Panc1 (cell line): ENCODE measurements at regions not wholly inside any gene's neighbourhood (a gene's known extent, or its start where the extent isn't known, plus 50 kb on each side); places are given as distances from the start of the nearest gene placed in this dataset.

ENCODE experiments used
- ATAC-seq: fragments of 200-7000 bp; cut with Tn5 transposase; 2 replicates; pipeline ENCODE4 v1.9.1; 2020; ENCODE audit warnings: mild to moderate bottlenecking, moderate library complexity
- BruUV-seq: library from RNA; stranded (reverse); fragments of 400-500 nt; replicated peaks from 2 replicates; lab custom pipeline; 2021; lab: Mats Ljungman, UMichigan
- CTCF ChIA-PET: fragments of 300-600 bp; sonication (Branson Sonifier 250); formaldehyde crosslinking; loops from one replicate; lab custom pipeline; 2022; ENCODE audit warnings: antibody characterized with exemption; lab: Charles Lee
- POLR2A ChIA-PET: fragments of 300-600 bp; sonication (Branson Sonifier 250); formaldehyde crosslinking; loops from one replicate; lab custom pipeline; 2022; ENCODE audit warnings: antibody characterized with exemption; lab: Charles Lee
- DNase-seq: peaks from one replicate; pipeline ENCODE4 v3.0.0-alpha.2; 2010; ENCODE audit warnings: low read depth, low spot score
- H3K27ac ChIP-seq: 2 replicates; pipeline ENCODE4 v1.5.1; 2011; ENCODE audit warnings: mild to moderate bottlenecking, low read length, inconsistent platforms
- H3K27me3 ChIP-seq: fragments of 200-500 bp; sonication (Bioruptor generic); 2 replicates; pipeline ENCODE4 v1.6.0; 2014; ENCODE audit warnings: low read length, inconsistent platforms; ENCODE audit not compliant: control insufficient read depth, insufficient read depth
- H3K36me3 ChIP-seq: fragments of 200-500 bp; sonication (Bioruptor generic); 2 replicates; pipeline ENCODE4 v1.5.1; 2014; ENCODE audit warnings: inconsistent platforms, mild to moderate bottlenecking, low read length, moderate library complexity; ENCODE audit not compliant: control insufficient read depth, insufficient read depth
- H3K4me1 ChIP-seq: 2 replicates; pipeline ENCODE4 v1.5.1; 2011; ENCODE audit warnings: inconsistent platforms, mild to moderate bottlenecking, low read length, moderate library complexity; ENCODE audit not compliant: control insufficient read depth, insufficient read depth
- H3K4me3 ChIP-seq, 2 experiments: 2 replicates each; pipeline ENCODE4 v1.5.1; 2011 to 2012; ENCODE audit warnings: low read depth in 2 of 2, low read length in 2 of 2, mild to moderate bottlenecking in 2 of 2, inconsistent platforms in 1 of 2, moderate library complexity in 1 of 2
- H3K9me3 ChIP-seq: fragments of 200-500 bp; sonication (Bioruptor generic); 2 replicates; pipeline ENCODE4 v1.5.1; 2014; ENCODE audit warnings: low read depth, mild to moderate bottlenecking, inconsistent platforms, low read length, moderate library complexity; ENCODE audit not compliant: control insufficient read depth, insufficient read depth
- POLR2AphosphoS5 ChIP-seq: IDR thresholded peaks from 2 replicates; pipeline ENCODE4 v1.6.1; 2012; ENCODE audit warnings: mild to moderate bottlenecking, low read depth, low read length, moderate library complexity
- SIN3A ChIP-seq: IDR thresholded peaks from 2 replicates; pipeline ENCODE4 v1.6.1; 2012; ENCODE audit warnings: low read depth, mild to moderate bottlenecking, low read length, moderate library complexity, borderline replicate concordance; ENCODE audit not compliant: insufficient read depth
- TCF7L2 ChIP-seq: IDR thresholded peaks from 2 replicates; pipeline ENCODE4 v1.6.1; 2011; ENCODE audit warnings: mild to moderate bottlenecking, low read depth, low read length, inconsistent platforms
- in situ Hi-C: cut with HindIII; loops from 2 replicates; pipeline ENCODE4 v1.10.0; 2016; ENCODE audit warnings: low sequenced_read_pairs, low pct_unique_long_range_greater_than_20kb
- intact Hi-C: fragments of 100-400 bp; cut with micrococcal nuclease; formaldehyde crosslinking; loops from one replicate; pipeline ENCODE4 v1.10.0; 2022; ENCODE audit not compliant: unreplicated experiment
- TF ChIP-seq, protein P1 (sequence below), 2 experiments: IDR thresholded peaks; 2 replicates each; pipeline ENCODE4 v1.6.1; 2011 to 2012; ENCODE audit warnings: low read depth in 2 of 2, control low read depth in 1 of 2, low read length in 1 of 2, mild to moderate bottlenecking in 1 of 2, moderate library complexity in 1 of 2; ENCODE audit not compliant: insufficient read depth in 1 of 2
- TF ChIP-seq, protein P2 (sequence below): fragments of 450-650 bp; IDR thresholded peaks from 2 replicates; pipeline ENCODE4 v1.5.1; 2017; ENCODE audit warnings: mild to moderate bottlenecking

DNA sequence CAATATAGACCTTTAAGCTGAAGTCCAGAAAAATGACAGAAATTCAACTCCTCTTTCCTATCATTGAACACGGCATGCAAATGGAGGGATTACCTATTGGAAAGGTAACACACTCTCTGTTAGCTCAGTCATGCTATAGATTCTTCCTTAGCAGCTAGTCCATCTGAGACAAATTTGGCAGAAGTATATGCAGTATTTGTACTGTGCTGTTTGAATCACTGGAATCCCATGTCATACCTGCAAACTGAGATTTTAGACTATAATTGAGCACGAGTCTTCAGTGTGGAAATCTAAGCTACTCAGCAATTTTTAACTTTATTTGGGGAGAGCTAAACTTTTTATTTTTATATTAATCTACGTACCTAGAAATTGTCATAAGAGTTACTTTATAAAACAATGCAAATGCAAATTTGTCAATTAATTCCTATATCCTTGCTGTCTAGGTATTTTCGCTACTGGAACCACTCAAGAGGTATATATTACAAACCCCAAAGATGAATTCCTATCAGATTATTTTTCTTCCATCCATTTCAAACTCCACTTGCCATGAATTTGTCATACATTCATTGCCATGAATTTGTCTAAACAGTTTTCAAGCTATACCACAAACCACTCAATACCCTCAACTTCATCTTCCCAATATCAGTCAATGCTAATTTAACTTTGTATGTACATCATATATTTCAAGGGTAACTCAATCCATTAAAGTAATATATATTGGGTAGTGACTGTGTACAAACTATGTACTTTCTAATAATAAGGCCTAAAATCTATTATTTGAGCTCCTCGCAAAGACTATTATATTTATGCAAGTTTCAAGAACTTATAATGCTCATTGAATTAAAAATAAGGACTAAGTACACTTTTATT is 224.8 kb downstream of the MEF2C start:
- intact Hi-C loops: no loop called here
- BruUV-seq: no TSS peak
- Histone ChIP-seq H3K4me3 (no peak overlapping the region), H3K27ac (no peak overlapping the region; the same call in 1 of the 2 replicates), H3K27me3 (no peaks in the 10 kb centered on the region), H3K9me3 (no peaks in the 10 kb centered on the region), H3K36me3 (no peaks in the 10 kb centered on the region), H3K4me1 (peaks cover 14% of the 10 kb centered on the region; the same call in 1 of the 2 replicates)
- no peak for DNase-seq
- in situ Hi-C loops: no loop called here
- CTCF ChIA-PET: no interaction called here
- POLR2A ChIA-PET: interaction anchor here (0.6 kb wide), 1 partner anchor 1628 kb away, joined by 7 read pairs; no protein-coding TSS in a partner anchor
- ATAC-seq: no peak
- TF ChIP-seq TCF7L2: no peak
- TF ChIP-seq, protein P1, sequence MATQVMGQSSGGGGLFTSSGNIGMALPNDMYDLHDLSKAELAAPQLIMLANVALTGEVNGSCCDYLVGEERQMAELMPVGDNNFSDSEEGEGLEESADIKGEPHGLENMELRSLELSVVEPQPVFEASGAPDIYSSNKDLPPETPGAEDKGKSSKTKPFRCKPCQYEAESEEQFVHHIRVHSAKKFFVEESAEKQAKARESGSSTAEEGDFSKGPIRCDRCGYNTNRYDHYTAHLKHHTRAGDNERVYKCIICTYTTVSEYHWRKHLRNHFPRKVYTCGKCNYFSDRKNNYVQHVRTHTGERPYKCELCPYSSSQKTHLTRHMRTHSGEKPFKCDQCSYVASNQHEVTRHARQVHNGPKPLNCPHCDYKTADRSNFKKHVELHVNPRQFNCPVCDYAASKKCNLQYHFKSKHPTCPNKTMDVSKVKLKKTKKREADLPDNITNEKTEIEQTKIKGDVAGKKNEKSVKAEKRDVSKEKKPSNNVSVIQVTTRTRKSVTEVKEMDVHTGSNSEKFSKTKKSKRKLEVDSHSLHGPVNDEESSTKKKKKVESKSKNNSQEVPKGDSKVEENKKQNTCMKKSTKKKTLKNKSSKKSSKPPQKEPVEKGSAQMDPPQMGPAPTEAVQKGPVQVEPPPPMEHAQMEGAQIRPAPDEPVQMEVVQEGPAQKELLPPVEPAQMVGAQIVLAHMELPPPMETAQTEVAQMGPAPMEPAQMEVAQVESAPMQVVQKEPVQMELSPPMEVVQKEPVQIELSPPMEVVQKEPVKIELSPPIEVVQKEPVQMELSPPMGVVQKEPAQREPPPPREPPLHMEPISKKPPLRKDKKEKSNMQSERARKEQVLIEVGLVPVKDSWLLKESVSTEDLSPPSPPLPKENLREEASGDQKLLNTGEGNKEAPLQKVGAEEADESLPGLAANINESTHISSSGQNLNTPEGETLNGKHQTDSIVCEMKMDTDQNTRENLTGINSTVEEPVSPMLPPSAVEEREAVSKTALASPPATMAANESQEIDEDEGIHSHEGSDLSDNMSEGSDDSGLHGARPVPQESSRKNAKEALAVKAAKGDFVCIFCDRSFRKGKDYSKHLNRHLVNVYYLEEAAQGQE (IDR thresholded peaks at IDR 0.05; ENCODE audit: insufficient read depth in 1 of 2, low read depth in 2 of 2, low read length in 1 of 2): no peak
- TF ChIP-seq SIN3A: no peak
- TF ChIP-seq, protein P2, sequence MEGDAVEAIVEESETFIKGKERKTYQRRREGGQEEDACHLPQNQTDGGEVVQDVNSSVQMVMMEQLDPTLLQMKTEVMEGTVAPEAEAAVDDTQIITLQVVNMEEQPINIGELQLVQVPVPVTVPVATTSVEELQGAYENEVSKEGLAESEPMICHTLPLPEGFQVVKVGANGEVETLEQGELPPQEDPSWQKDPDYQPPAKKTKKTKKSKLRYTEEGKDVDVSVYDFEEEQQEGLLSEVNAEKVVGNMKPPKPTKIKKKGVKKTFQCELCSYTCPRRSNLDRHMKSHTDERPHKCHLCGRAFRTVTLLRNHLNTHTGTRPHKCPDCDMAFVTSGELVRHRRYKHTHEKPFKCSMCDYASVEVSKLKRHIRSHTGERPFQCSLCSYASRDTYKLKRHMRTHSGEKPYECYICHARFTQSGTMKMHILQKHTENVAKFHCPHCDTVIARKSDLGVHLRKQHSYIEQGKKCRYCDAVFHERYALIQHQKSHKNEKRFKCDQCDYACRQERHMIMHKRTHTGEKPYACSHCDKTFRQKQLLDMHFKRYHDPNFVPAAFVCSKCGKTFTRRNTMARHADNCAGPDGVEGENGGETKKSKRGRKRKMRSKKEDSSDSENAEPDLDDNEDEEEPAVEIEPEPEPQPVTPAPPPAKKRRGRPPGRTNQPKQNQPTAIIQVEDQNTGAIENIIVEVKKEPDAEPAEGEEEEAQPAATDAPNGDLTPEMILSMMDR: no peak

- peaks cover 6% of the 10 kb centered on the region; the same call in 1 of the 2 replicates for H3K4me1 ChIP-seq
- H3K4me3 ChIP-seq: no peak overlapping the region
- POLR2A ChIA-PET: no interaction called here
- H3K27me3 ChIP-seq: no peaks in the 10 kb centered on the region
- no peaks in the 10 kb centered on the region for H3K36me3 ChIP-seq
- in situ Hi-C loops (no loop called here), intact Hi-C loops (no loop called here)
- BruUV-seq: no TSS peak
- CTCF ChIA-PET: no interaction called here
- ATAC-seq (no peak), DNase-seq (no peak)
- no peak overlapping the region for H3K27ac ChIP-seq
- no peaks in the 10 kb centered on the region for H3K9me3 ChIP-seq
- no peak for TF ChIP-seq SIN3A
- TF ChIP-seq, protein P2: no peak
- TF ChIP-seq, protein P1 (IDR thresholded peaks at IDR 0.05; ENCODE audit: insufficient read depth in 1 of 2, low read depth in 2 of 2, low read length in 1 of 2): no peak
- TF ChIP-seq TCF7L2: no peak
- no peak for TF ChIP-seq POLR2AphosphoS5
Observed at GRCh38 chr5:88657136-88657535, 225.8 kb downstream of the MEF2C start.
